ENCODE measurements at regions not wholly inside any gene's neighbourhood (a gene's known extent, or its start where the extent isn't known, plus 50 kb on each side); places are given as distances from the start of the nearest gene placed in this dataset.

DNA sequence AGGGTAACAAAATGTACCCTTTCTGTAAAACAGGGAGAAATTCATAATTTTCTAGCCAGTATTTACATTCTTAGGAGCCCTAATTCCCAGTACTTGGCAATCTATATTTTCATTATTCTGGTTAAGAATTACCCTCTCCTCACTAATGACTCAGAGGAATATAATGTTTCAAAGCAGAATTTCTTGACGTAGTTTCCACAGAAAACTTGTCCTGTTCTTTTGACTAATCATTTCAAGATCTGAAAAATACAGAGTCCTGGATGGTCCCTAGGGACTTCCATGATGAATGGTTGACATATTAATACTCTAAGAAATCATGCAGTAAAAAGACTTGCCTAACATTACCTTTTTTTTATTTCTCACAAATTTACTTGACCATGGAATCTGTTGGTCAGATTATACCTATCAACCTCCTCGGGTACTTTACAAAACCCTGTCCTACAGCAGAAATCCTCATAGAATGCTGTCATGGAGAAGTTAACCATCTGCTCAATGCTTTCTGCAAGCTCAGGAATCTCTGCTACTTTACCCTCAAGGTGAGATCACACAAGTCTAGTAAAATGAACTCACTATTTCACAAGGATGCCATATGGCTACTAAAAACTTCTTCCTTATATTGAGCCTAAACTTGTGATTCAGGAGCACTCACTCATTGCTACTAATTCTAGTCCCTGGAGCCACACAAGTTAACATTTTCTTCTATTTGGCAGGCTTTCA lies 202.1 kb upstream of the CNR1 start:
- H3K4me2 ChIP-seq (ENCODE audit: control insufficient read depth, extremely low read depth, insufficient read depth, low read depth, low read length), result no peak overlapping the region
- no peaks in the 10 kb centered on the region for H3K79me2 ChIP-seq (ENCODE audit: control insufficient read depth, insufficient read depth, low read length)
- H3K27me3 ChIP-seq (ENCODE audit: control insufficient read depth, extremely low read depth, insufficient read depth, low read length), result peaks cover 8% of the 10 kb centered on the region
- H3K27ac ChIP-seq (ENCODE audit: control insufficient read depth, insufficient read depth, low read length), result no peak overlapping the region
- DNase-seq (ENCODE audit: low read depth, low spot score) (no peak), FAIRE-seq (no peak)
- no peak overlapping the region for H2AFZ ChIP-seq (ENCODE audit: control insufficient read depth, low read length)
- no peaks in the 10 kb centered on the region for H3K4me1 ChIP-seq (ENCODE audit: control insufficient read depth, extremely low read depth, insufficient read depth, low read length)
- dilution Hi-C loops (cut with MboI; ENCODE audit: extremely low pct_ligation_motif_present, low sequenced_read_pairs), result no loop called here
- no peaks in the 10 kb centered on the region for H4K20me1 ChIP-seq (ENCODE audit: control insufficient read depth, extremely low read depth, insufficient read depth, low read length)
- H3K36me3 ChIP-seq (ENCODE audit: control insufficient read depth in 2 of 2, extremely low read depth in 1 of 2, insufficient read depth in 2 of 2, low read length in 2 of 2), result no peaks in the 10 kb centered on the region
- H3K9ac ChIP-seq (ENCODE audit: control insufficient read depth, extremely low read depth, insufficient read depth, low read length), result no peak overlapping the region
- H3K9me3 ChIP-seq (ENCODE audit: control insufficient read depth, low read depth, low read length), result no peaks in the 10 kb centered on the region
- H3K9me1 ChIP-seq (ENCODE audit: control insufficient read depth, extremely low read depth, insufficient read depth, low read length), result no peaks in the 10 kb centered on the region
- H3K4me3 ChIP-seq (ENCODE audit: control insufficient read depth in 2 of 3, extremely low read depth in 1 of 3, insufficient read depth in 2 of 3, low read depth in 1 of 3, low read length in 3 of 3), result no peak overlapping the region
- TF ChIP-seq, protein P1, sequence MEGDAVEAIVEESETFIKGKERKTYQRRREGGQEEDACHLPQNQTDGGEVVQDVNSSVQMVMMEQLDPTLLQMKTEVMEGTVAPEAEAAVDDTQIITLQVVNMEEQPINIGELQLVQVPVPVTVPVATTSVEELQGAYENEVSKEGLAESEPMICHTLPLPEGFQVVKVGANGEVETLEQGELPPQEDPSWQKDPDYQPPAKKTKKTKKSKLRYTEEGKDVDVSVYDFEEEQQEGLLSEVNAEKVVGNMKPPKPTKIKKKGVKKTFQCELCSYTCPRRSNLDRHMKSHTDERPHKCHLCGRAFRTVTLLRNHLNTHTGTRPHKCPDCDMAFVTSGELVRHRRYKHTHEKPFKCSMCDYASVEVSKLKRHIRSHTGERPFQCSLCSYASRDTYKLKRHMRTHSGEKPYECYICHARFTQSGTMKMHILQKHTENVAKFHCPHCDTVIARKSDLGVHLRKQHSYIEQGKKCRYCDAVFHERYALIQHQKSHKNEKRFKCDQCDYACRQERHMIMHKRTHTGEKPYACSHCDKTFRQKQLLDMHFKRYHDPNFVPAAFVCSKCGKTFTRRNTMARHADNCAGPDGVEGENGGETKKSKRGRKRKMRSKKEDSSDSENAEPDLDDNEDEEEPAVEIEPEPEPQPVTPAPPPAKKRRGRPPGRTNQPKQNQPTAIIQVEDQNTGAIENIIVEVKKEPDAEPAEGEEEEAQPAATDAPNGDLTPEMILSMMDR (optimal IDR thresholded peaks at IDR 0.05 in 1 of 3, IDR thresholded peaks at IDR 0.05 in 1 of 3, conservative IDR thresholded peaks at IDR 0.05 in 1 of 3; ENCODE audit: extremely low read depth in 1 of 3, insufficient read depth in 2 of 3, low read length in 3 of 3), result no peak
- no peak for TF ChIP-seq EZH2 (IDR thresholded peaks at IDR 0.05; ENCODE audit: low read length)

DNA sequence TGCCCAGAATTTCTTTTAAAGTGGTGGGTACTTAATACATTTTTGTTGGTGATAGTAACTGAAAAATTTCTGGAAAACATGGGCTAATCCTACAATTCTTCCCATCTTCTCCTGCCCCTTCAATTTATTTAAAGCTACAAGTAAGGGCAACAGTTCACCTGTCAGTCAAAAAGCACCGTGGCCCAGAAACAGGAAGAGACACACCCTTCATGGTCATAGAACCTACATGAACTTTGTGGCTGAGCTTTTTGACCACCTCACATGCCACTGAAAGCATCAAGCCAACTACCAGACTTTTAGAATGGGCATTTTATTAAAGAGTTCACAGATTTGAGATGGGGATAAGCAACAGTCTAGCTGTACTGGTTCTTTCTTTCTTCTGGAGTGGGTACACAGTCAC lies 201.1 kb upstream of the CNR1 start:
- TF ChIP-seq, protein P1 (optimal IDR thresholded peaks at IDR 0.05 in 1 of 3, IDR thresholded peaks at IDR 0.05 in 1 of 3, conservative IDR thresholded peaks at IDR 0.05 in 1 of 3; ENCODE audit: extremely low read depth in 1 of 3, insufficient read depth in 2 of 3, low read length in 3 of 3), result no peak
- TF ChIP-seq EZH2 (IDR thresholded peaks at IDR 0.05; ENCODE audit: low read length), result no peak
- Histone ChIP-seq H3K4me2 (ENCODE audit: control insufficient read depth, extremely low read depth, insufficient read depth, low read depth, low read length) (no peak overlapping the region), H3K4me1 (ENCODE audit: control insufficient read depth, extremely low read depth, insufficient read depth, low read length) (no peaks in the 10 kb centered on the region), H3K9me3 (ENCODE audit: control insufficient read depth, low read depth, low read length) (no peaks in the 10 kb centered on the region), H3K9ac (ENCODE audit: control insufficient read depth, extremely low read depth, insufficient read depth, low read length) (no peak overlapping the region), H3K27me3 (ENCODE audit: control insufficient read depth, extremely low read depth, insufficient read depth, low read length) (peaks cover 8% of the 10 kb centered on the region), H2AFZ (ENCODE audit: control insufficient read depth, low read length) (no peak overlapping the region), H3K4me3 (ENCODE audit: control insufficient read depth in 2 of 3, extremely low read depth in 1 of 3, insufficient read depth in 2 of 3, low read depth in 1 of 3, low read length in 3 of 3) (no peak overlapping the region), H3K27ac (ENCODE audit: control insufficient read depth, insufficient read depth, low read length) (no peak overlapping the region), H4K20me1 (ENCODE audit: control insufficient read depth, extremely low read depth, insufficient read depth, low read length) (no peaks in the 10 kb centered on the region), H3K36me3 (ENCODE audit: control insufficient read depth in 2 of 2, extremely low read depth in 1 of 2, insufficient read depth in 2 of 2, low read length in 2 of 2) (no peaks in the 10 kb centered on the region), H3K79me2 (ENCODE audit: control insufficient read depth, insufficient read depth, low read length) (no peaks in the 10 kb centered on the region), H3K9me1 (ENCODE audit: control insufficient read depth, extremely low read depth, insufficient read depth, low read length) (no peaks in the 10 kb centered on the region)
- dilution Hi-C loops (cut with MboI; ENCODE audit: extremely low pct_ligation_motif_present, low sequenced_read_pairs), result no loop called here
- DNase-seq (ENCODE audit: low read depth, low spot score) (no peak), FAIRE-seq (no peak)
